ENCODE measurements at regions not wholly inside any gene's neighbourhood (a gene's known extent, or its start where the extent isn't known, plus 50 kb on each side); places are given as distances from the start of the nearest gene placed in this dataset.

GRCh38 chr2:240356700-240357640 is 78.5 kb upstream of the GPC1 start:
- Mint-ChIP-seq H3K4me1 (no peaks in the 10 kb centered on the region), H3K4me3 (no peak overlapping the region), H3K9me3 (peaks cover 8% of the 10 kb centered on the region), H3K27ac (no peak overlapping the region), H3K36me3 (no peaks in the 10 kb centered on the region), H3K27me3 (peaks cover 33% of the 10 kb centered on the region)
- ATAC-seq, result no peak

DNA sequence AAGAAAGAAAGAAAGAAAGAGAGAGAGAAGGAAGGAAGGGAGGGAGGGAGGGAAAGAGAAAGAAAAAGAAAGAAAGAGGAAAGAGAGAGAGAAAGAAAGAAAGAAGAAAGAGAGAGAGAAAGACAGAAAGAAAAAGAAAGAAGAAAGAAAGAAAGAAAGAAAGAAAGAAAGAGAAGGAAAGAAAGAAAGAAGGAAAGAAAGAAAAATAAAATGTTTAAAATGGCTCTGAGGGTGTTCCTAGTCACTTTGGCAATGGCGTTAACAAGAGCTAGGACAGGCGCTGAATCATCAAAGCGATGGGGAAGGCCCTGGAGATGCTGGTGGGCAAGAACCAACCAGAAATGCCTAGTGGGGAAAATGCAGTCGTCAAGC is 77.8 kb upstream of the GPC1 start:
- no peaks in the 10 kb centered on the region for H3K36me3 Mint-ChIP-seq
- no peak overlapping the region for H3K27ac Mint-ChIP-seq
- no peaks in the 10 kb centered on the region for H3K4me1 Mint-ChIP-seq
- H3K9me3 Mint-ChIP-seq, result peaks cover 8% of the 10 kb centered on the region
- H3K27me3 Mint-ChIP-seq, result peaks cover 40% of the 10 kb centered on the region
- no peak for ATAC-seq
- H3K4me3 Mint-ChIP-seq, result no peak overlapping the region

- no peak overlapping the region for H3K4me3 Mint-ChIP-seq
- no peaks in the 10 kb centered on the region for H3K36me3 Mint-ChIP-seq
- no peak overlapping the region for H3K27ac Mint-ChIP-seq
- ATAC-seq, result no peak
- H3K4me1 Mint-ChIP-seq, result no peaks in the 10 kb centered on the region
- peaks cover 42% of the 10 kb centered on the region for H3K27me3 Mint-ChIP-seq
- peaks cover 8% of the 10 kb centered on the region for H3K9me3 Mint-ChIP-seq
These were observed 77.4 kb upstream of the GPC1 start for GRCh38 chr2:240358080-240358479.

DNA sequence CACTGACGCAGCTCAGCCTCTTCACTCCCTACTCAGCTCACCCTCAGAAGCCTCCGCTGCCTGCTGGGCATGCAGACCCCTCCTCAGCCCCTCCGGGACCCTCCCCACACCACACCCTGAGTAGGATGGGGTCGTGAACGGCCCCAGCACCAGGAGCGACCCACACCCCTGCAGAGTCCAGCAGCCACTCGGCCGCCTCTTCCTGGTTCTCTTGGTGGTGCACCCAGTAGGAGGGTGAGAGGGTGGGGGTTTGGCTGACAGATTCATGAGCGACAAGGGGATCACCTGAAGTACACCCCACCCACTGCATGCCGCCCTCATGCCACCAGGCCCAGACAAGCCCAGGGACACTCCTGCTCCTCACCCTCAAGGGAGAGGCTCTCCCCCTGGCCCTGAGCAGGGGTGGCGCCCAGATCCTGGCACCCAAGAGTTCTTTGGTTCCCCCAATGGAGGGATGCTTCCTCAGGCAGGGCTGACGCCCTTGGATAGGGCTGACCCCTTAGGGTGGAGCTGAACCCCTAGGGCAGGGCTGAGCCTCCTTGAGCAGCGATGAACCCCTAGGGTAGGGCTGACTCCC is 76.6 kb upstream of the GPC1 start:
- no peak overlapping the region for H3K27ac Mint-ChIP-seq
- H3K9me3 Mint-ChIP-seq, result peaks cover 8% of the 10 kb centered on the region
- no peak overlapping the region for H3K4me3 Mint-ChIP-seq
- H3K4me1 Mint-ChIP-seq, result no peaks in the 10 kb centered on the region
- no peak for ATAC-seq
- no peaks in the 10 kb centered on the region for H3K36me3 Mint-ChIP-seq
- H3K27me3 Mint-ChIP-seq, result peaks cover 44% of the 10 kb centered on the region

DNA sequence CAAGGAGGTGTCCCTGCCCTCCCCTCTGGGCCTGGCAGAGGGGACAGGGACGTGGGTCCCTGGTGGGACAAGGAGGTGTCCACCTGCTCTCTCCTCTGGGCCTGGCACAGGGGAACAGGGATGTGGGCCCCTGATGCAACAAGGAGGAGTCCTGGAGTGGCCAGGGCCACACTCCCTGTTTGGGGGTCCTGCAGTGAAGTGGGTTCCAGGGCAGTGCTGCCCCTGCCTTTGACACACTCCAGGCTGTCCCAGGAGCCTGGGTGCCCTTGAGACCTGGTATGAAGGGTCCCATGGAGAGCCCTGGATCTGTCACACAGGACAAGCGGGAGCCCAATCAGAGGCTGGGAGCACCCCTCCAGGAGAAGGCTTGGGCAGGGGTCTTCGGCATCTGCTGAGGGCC is 75.8 kb upstream of the GPC1 start:
- no peaks in the 10 kb centered on the region for H3K4me1 Mint-ChIP-seq
- H3K4me3 Mint-ChIP-seq, result no peak overlapping the region
- ATAC-seq, result no peak
- no peaks in the 10 kb centered on the region for H3K36me3 Mint-ChIP-seq
- peaks cover 8% of the 10 kb centered on the region for H3K9me3 Mint-ChIP-seq
- no peak overlapping the region for H3K27ac Mint-ChIP-seq
- peaks cover 45% of the 10 kb centered on the region for H3K27me3 Mint-ChIP-seq

- Mint-ChIP-seq H3K36me3 (no peaks in the 10 kb centered on the region), H3K4me1 (no peaks in the 10 kb centered on the region), H3K4me3 (no peak overlapping the region), H3K27ac (no peak overlapping the region), H3K9me3 (peaks cover 8% of the 10 kb centered on the region), H3K27me3 (peaks cover 45% of the 10 kb centered on the region)
- no peak for ATAC-seq
These were observed 74.6 kb upstream of the GPC1 start for GRCh38 chr2:240360645-240361475.

DNA sequence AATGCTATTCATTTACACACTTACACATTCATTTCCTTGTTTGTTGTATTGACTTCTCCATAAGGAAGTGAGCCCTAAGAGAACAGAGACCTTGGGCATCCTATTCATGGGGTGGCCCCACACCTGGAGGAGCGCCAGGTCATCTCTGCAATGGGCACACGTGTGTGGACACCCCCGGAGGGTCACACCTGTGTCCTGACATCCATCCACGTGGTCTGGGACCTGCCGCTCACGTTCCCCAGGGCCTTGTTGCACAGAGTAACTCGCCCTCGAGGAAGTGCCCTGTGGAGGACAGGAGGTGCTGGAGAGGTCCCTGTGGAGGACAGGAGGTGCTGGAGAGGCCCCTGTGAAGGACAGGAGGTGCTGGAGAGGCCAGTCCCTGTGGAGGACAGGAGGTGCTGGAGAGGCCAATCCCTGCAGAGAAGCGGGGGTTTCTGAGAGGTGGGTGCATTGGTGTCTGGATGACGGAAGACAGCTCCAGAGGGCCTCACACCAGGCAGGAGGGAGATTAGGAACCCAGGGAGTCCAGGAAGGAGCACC is 73.2 kb upstream of the GPC1 start:
- Mint-ChIP-seq H3K27ac (no peak overlapping the region), H3K36me3 (no peaks in the 10 kb centered on the region), H3K4me3 (no peak overlapping the region), H3K27me3 (peaks cover 31% of the 10 kb centered on the region), H3K4me1 (no peaks in the 10 kb centered on the region), H3K9me3 (peaks cover 8% of the 10 kb centered on the region)
- no peak for ATAC-seq

DNA sequence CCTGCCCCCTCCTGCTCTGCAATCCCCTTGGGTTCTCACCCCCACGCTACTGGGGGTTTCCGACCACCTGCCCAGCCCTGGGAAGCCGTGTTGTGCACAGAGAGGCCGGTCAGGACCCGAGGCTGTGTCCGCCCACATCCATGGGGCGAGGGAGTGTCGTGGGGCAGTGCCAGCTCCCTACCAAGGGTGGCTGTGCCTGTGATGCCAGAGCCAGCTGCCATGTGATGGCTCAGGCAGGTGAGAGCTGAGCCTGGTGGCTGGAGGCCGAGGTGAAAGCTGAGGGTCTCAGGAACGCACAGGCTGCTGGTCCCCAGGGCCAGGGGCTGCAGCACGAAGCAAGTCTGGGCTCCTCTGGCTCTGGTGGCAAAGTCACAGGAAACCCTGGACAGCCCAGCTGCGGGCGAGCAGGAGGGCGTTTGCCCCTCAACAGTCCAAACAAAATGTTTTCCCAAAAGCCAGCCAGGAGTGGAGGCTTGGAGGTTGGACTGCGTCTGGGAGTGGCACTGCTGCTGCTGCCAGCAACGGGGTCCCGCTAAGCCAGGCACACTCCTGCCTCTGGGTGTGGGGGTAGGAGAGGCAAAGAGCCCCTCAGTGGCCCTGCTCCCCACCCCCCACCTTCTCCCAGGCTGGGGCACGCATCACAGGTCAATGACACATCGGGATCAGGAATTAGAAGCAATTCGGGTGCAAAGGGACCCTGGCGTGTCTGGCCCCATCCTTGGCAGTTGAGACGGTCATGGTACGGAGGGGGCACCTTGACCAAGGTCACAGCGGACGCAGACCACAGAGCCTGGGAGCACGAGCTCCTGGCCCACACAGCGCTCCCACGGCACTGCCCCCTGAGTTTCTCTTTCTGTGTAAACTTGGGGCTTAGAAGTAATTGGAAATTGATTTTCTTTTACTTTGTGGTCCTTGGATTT is 72.4 kb upstream of the GPC1 start:
- H3K36me3 Mint-ChIP-seq, result no peaks in the 10 kb centered on the region
- no peak for ATAC-seq
- no peak overlapping the region for H3K4me3 Mint-ChIP-seq
- peaks cover 29% of the 10 kb centered on the region for H3K27me3 Mint-ChIP-seq
- no peaks in the 10 kb centered on the region for H3K4me1 Mint-ChIP-seq
- H3K9me3 Mint-ChIP-seq, result peaks cover 8% of the 10 kb centered on the region
- H3K27ac Mint-ChIP-seq, result no peak overlapping the region

- Mint-ChIP-seq H3K36me3 (no peaks in the 10 kb centered on the region), H3K27me3 (peaks cover 29% of the 10 kb centered on the region), H3K27ac (no peak overlapping the region), H3K4me1 (no peaks in the 10 kb centered on the region), H3K4me3 (no peak overlapping the region), H3K9me3 (peaks cover 8% of the 10 kb centered on the region)
- ATAC-seq, result no peak
These were observed 71.5 kb upstream of the GPC1 start for GRCh38 chr2:240363746-240364581.

GRCh38 chr2:240364582-240364960 is 70.9 kb upstream of the GPC1 start:
- Mint-ChIP-seq H3K36me3 (no peaks in the 10 kb centered on the region), H3K27me3 (peaks cover 29% of the 10 kb centered on the region), H3K4me3 (no peak overlapping the region), H3K4me1 (no peaks in the 10 kb centered on the region), H3K27ac (no peak overlapping the region), H3K9me3 (peaks cover 8% of the 10 kb centered on the region)
- ATAC-seq, result no peak

GRCh38 chr2:240364961-240365775 is 70.3 kb upstream of the GPC1 start:
- Mint-ChIP-seq H3K27ac (no peak overlapping the region), H3K27me3 (peaks cover 29% of the 10 kb centered on the region), H3K9me3 (peaks cover 8% of the 10 kb centered on the region), H3K4me1 (no peaks in the 10 kb centered on the region), H3K36me3 (no peaks in the 10 kb centered on the region), H3K4me3 (no peak overlapping the region)
- ATAC-seq, result no peak

GRCh38 chr2:240365971-240366471 is 69.4 kb upstream of the GPC1 start:
- H3K27ac Mint-ChIP-seq, result no peak overlapping the region
- no peak for ATAC-seq
- H3K36me3 Mint-ChIP-seq, result no peaks in the 10 kb centered on the region
- H3K4me1 Mint-ChIP-seq, result no peaks in the 10 kb centered on the region
- peaks cover 3% of the 10 kb centered on the region for H3K9me3 Mint-ChIP-seq
- H3K4me3 Mint-ChIP-seq, result no peak overlapping the region
- H3K27me3 Mint-ChIP-seq, result peaks cover 36% of the 10 kb centered on the region

DNA sequence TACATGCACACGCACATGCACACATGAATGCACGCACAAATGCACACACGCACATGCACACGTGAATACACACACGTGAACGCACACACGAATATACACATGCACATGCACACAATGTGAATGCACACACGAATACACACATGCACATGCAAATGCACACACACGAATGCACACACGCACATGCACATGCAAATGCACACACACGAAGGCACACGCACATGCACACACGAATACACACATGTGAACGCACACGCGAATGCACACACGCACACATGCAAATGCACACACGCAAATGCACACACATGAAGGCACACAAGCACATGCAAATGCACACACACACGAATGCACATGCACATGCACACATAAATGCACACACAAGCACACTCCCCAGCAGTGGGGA is 68.6 kb upstream of the GPC1 start:
- H3K27me3 Mint-ChIP-seq, result peaks cover 45% of the 10 kb centered on the region
- H3K4me3 Mint-ChIP-seq, result no peak overlapping the region
- H3K4me1 Mint-ChIP-seq, result no peaks in the 10 kb centered on the region
- no peaks in the 10 kb centered on the region for H3K36me3 Mint-ChIP-seq
- no peak overlapping the region for H3K27ac Mint-ChIP-seq
- H3K9me3 Mint-ChIP-seq, result no peaks in the 10 kb centered on the region
- no peak for ATAC-seq

Measured in stimulated activated memory B cell treated with anti-CD40 and anti-IgM and Interleukin-4, amounts not matched to agents 10 μg/mL and 1 μg/mL and 100 μg/mL, for 72 hours (primary cell).